OCI-LY1 (cell line): ENCODE measurements at regions not wholly inside any gene's neighbourhood (a gene's known extent, or its start where the extent isn't known, plus 50 kb on each side); places are given as distances from the start of the nearest gene placed in this dataset.

Experiments
- EZH2 ChIP-seq: fragments of 200-600 bp; sonication (generic), shearing (Covaris generic); IDR thresholded peaks from 2 replicates; pipeline ENCODE4 v1.8.0; 2017; ENCODE audit warnings: borderline replicate concordance, mixed run types, mild to moderate bottlenecking, antibody characterized with exemption, low read length, moderate library complexity, mixed read lengths
- TF ChIP-seq, protein P1 (sequence below): fragments of 200-600 bp; sonication (generic), shearing (Covaris generic); IDR thresholded peaks from 2 replicates; pipeline ENCODE4 v1.5.1; 2017; ENCODE audit warnings: mild to moderate bottlenecking, antibody characterized with exemption, low read length, moderate library complexity, mixed read lengths

DNA sequence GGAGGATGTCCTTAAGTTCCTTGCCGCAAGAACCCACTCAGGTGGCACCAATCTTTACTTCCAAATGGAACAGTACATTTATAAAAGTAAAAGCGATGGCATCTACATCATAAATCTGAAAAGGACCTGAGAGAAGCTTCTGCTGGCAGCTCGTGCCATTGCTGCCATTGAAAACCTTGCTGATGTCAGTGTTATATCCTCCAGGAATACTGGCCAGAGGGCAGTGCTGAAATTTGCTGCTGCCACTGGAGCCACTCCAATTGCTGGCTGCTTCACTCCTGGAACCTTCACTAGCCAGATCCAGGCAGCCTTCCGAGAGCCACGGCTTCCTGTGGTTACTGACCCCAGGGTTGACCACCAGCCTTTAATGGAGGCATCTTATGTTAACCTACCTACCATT is 191.7 kb downstream of the TRIM27 start:
- TF ChIP-seq, protein P1, sequence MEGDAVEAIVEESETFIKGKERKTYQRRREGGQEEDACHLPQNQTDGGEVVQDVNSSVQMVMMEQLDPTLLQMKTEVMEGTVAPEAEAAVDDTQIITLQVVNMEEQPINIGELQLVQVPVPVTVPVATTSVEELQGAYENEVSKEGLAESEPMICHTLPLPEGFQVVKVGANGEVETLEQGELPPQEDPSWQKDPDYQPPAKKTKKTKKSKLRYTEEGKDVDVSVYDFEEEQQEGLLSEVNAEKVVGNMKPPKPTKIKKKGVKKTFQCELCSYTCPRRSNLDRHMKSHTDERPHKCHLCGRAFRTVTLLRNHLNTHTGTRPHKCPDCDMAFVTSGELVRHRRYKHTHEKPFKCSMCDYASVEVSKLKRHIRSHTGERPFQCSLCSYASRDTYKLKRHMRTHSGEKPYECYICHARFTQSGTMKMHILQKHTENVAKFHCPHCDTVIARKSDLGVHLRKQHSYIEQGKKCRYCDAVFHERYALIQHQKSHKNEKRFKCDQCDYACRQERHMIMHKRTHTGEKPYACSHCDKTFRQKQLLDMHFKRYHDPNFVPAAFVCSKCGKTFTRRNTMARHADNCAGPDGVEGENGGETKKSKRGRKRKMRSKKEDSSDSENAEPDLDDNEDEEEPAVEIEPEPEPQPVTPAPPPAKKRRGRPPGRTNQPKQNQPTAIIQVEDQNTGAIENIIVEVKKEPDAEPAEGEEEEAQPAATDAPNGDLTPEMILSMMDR, result no peak
- no peak for TF ChIP-seq EZH2
